Left colon (tissue), 2 donors: ENCODE measurements at regions not wholly inside any gene's neighbourhood (a gene's known extent, or its start where the extent isn't known, plus 50 kb on each side); places are given as distances from the start of the nearest gene placed in this dataset.
A peak's percentile ranks its signal among the peaks of the same experiment; 100 is the strongest.

Experiments used
- ATAC-seq: fragments of 200-7000 bp; cut with Tn5 transposase; one replicate; pipeline ENCODE4 v1.9.1; 2020; ENCODE audit warnings: mild to moderate bottlenecking, moderate library complexity
- DNase-seq, 2 donors: peaks; one replicate each; pipeline ENCODE4 v3.0.0-alpha.2; 2020
- intact Hi-C, 2 donors: fragments of 100-400 bp; cut with DNase I in 1 of 2; cut with micrococcal nuclease in 1 of 2; formaldehyde crosslinking; loops; one replicate each; pipeline versions ENCODE4 v1.11.2 to v1.14.0; 2022; cut with DNase I, micrococcal nuclease
- donor health status: DM: no; HTN: no; CAD: no.
- donor health status: DM: yes; HTN: yes; CAD: no.

DNA sequence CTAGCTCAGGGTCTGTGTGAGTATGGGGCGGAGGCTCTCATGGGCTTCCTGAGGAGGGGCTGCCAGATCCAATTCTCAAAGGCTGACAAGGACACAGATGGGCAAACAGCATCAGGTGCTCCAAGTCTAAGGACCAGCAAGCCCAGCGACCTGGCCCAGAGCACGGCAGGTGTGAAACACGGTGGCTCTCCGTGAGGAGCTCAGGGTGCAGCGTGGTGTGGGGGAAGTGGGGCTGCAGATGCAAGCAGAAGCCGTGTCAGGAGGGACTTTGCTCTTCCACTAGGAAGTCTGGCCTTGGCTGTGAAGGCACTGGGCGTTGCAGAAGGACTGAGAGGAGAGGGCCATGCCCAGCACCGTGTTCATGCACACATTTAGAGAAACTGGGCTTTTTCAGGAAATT, 420.0 kb downstream of the GADD45G start:
- DNase-seq (no peak), ATAC-seq (no peak)
- intact Hi-C loops: no loop called here

DNA sequence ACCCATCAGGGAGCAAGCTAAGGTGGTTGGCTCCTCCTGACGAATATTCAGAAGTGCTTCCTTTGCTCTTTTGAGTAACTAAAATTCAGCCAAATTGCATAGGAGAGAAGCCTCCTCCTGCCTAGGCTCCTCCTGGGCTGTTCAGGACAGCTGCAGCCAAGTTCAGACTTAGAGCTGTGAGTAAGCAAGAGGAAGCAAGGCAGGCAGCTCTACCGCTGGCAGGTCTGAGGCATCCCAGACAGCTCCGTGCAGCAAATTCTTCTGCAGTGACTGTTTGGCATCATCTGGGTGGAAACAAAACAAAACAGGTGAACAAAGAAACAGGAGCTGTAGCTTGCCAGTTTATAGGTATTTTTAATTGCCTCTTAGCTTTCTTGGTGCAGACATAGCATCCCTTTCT, 421.0 kb downstream of the GADD45G start:
- DNase-seq: no peak
- no peak for ATAC-seq
- intact Hi-C loops: no loop called here

DNA sequence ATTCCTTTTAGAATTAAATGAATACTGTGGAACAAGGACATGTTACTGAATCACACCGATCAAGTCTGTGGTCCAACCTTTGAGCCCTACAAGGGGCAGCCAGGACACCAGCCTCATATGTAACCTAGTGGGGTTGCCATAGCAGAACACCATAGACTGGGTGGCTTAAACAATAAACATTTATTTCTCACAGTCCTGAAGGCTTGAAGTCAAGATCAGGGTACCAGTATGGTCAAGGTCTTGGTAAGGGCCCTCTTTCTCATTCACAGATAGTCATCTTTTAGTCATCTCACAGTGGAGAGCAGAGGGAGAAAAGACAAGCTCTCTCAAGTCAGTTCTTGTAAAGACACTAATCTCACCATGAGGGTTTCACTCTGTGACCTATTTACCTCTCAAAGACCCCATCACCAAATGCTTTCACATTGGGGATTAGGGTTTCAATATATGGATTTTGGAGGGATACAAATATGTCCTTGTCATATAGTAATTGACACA, 422.5 kb downstream of the GADD45G start:
- ATAC-seq (no peak), DNase-seq (no peak)
- intact Hi-C loops: no loop called here

DNA sequence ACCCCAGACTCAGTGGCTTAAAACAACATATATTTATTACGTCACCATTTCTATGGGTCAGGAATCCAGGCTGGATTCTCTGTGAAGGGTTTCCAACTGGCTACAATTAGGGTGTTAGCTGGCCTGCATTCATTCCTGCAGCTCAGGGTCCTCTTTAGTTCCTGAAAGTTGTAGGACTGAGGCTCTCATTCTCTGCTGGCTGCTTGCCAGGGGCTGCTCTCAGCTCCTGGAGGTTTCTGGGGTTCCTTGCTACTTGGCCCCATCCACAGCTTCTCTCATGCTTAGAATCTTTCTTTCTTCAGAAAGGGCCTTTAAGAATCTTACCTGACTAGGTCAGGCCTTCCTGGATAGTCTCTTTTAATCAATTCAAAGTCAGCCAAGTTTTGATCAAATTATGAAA, 424.6 kb downstream of the GADD45G start:
- ATAC-seq (no peak), DNase-seq (no peak)
- intact Hi-C loops: no loop called here

DNA sequence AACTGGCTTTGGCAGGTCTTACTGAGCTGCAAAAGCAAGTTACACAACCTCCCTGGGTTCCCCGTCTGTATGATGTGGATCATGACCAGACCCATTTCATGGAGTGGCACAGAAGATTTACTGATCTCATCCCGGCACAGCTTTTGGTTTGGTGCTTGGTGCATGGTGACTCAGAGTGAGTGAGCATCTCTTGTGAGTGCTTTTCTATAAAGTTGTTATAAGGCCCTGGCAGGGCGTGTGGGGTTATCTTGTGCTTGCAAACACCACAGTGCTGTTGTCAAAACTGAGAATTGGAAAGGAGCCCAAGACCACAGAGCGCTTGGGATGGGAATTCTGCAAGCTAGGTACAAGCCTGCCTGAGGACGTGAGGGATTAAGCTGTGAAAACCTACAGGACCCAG, 425.2 kb downstream of the GADD45G start:
- no peak for DNase-seq
- intact Hi-C loops: no loop called here
- no peak for ATAC-seq

DNA sequence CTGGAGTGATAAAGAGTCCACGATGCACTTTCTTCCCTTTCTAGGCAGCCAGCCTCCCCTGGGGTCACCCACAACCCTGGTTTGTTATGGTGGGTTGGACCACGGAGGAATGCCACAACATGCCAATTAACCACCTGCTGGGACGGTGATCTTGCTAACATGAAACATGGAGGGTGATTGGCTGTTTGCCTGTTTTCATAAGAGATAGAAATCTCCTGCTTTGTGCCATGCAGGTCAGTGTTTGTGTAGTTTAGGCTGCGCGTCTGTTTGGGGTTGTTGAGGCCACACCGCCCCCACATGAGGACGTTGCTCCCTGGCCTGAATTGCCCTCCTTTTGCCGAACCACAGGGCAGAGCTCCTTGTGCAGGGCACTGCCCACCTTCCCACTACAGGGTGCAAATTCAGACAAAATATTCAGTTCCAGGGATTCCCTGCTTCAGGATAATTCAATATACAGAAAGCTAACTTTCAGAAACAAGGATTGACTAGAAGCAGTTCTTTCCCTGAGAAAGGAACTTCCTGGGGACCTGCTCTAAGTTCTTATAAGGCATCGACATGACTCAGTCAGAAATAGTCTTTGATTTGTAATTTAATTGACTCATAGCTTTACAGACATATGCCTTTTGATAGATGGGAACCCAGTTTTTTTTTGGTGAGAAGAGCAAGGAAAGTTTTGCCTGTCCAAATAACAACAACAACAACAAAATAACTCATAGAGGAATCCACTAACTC, 427.6 kb downstream of the GADD45G start:
- no peak for ATAC-seq
- intact Hi-C loops: no loop called here

DNA sequence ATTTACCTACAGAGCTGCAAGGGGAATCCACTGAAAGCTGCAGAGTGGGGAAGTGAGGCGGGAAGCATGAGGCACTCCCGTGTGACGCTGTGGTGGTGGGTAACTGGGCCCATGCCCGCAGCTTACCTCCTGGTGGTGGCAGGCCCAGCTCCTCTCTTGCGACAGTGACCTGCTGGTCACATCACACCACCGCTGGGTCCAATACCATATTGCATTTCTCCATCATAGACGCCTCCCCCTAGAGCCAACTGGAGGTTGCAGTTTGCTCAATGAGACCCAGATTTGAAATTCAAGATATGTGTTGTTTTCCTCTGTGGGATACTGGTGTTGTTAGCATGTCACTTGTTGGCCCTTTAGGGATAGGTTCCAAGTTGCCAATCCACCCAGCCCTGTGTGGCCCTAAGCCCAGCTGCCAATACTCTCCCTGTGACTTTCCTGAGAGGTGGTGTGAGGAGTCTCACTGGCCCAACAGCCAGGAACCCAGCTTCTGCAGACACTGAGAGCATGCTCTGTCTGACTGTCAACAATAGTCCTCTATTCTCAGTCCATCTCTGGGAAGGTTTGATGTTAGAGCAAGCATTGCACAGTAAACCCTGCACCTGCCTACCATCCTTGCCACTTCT, 428.3 kb downstream of the GADD45G start:
- ATAC-seq (no peak), DNase-seq (no peak)
- intact Hi-C loops: no loop called here

More for the DNA sequence above, 427.6 kb downstream of the GADD45G start:
- DNase-seq: no peak

DNA sequence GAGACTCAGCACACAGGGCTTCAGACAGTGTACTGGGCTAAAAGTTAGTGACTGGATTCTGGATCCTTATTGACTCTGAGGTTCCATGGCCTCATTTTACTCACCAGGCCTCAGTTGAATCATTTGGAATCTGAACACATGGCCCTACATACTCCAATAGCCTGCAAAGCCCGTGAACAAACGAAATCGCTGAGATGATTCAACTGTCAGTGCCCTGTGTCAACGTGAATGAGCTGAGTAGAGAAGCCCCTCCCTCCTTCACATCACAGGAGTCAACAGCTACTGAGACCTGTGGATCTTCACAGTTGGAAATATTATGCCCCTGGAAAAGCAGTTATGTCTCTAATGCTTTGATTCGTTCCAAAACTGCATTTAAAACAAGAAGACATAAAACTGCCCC, 429.3 kb downstream of the GADD45G start:
- intact Hi-C loops: no loop called here
- ATAC-seq: no peak
- DNase-seq: no peak

DNA sequence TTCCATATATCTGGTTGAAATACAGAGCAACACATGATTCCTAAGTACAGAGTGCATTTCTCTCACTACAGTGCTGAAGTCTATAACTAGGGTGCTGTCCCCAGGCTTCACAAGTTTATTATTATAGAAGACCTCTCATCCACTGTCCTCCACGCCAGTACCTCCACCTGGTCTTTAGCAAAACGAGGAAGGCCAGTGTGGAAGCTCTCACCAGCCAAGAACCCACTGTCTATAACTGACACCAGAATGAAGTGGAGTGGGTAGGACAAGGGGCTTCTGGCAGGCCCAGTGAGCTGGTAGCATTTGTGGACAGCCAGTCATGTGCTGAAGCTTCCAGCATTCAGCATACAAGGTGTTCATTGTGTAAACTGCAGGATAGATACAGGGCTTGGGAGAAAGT, 430.7 kb downstream of the GADD45G start:
- ATAC-seq (no peak), DNase-seq (no peak)
- intact Hi-C loops: no loop called here

DNA sequence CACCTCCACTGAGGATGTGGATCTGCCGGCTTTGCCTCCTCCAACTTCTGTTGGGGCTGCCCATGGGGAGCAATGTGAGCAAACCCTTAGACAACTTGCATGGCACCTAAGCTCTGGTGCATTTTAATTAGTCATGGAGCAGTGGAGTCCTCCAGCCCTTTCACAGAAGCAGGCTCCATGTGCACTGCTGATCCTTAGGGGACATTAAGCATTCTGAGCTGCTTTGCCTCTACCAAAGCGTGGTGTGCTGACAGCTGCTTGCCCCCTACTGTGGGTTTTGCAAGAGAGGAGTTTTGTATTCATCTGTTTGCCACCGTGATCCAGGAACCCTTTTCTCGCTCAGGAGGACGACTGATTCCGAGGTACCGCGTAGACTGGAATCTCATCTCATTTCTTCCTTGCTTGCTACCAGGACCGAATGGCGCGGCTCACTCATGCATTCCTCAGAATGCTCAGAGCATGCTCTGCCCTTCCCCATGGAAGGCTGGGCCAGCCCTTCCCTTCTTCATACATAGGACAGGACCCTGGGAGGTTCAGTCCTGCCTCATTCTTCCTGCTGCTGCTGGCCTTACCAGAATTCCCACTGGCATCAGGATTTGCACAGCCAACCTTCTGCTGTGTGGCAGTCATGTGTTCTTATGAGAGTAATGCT, 432.5 kb downstream of the GADD45G start:
- no peak for ATAC-seq
- intact Hi-C loops: no loop called here
- DNase-seq: no peak

DNA sequence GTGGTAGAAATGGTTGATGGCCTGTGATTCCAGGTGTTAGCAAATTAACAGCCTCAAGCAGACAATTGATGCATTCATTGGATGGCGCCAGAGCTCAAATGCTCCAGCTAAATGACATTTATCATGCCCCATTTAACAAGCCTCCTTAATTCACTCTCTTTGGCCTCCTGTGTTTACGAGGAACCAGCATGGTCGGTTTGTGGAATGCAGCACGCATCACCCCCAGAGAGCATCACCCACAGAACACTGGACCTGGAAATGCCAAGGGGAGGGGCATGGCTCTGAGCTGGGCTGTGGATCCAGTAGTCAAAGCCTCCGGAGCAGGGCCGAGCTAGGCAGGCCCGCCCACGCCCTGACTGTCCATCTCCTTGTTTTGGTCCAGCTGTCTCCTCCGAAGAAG, 434.0 kb downstream of the GADD45G start:
- intact Hi-C loops: no loop called here

DNA sequence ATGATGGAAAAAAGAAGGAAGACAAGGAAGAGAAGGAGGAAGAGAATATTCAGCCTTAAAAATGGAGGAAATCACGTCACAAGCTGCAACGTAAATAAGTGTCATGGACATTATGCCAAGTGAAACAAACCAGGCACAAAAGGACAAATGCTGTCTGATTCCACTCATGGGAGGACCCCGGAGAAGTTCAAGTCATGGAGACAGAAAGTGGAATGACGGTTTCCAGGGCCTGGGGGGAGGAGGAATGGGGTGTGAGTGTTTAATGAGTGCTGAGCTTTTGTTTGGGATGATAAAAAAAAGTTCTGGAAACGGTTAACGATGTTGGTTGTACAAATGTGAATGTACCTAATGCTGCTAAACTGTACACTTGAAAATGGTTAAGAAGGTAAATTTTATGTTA, 439.5 kb downstream of the GADD45G start:
- ATAC-seq (no peak), DNase-seq (no peak)
- intact Hi-C loops: no loop called here

More for the DNA sequence above, 434.0 kb downstream of the GADD45G start:
- ATAC-seq: no peak
- no peak for DNase-seq

DNA sequence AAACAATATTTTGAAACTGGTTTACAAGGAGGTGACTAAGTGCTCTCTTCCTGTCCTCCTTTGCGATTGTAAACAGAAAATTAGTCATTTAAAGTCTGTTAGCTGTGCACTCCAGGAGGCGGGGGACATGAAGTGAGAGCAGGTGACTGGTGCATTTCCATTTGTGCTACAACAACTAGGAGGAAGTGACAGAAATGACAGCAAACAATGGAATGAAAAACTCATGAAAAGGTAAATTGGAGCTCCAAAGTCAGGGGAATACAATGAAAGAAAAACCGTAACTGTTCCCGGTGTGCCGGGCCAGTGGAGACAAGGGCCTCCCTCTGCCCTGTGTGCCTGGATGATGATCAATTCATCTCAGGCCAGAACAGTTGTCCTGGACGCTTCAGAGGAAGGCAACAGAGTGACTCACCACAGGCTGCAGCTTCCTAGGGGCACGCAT, 439.9 kb downstream of the GADD45G start:
- intact Hi-C loops: no loop called here
- no peak for ATAC-seq
- DNase-seq: no peak

DNA sequence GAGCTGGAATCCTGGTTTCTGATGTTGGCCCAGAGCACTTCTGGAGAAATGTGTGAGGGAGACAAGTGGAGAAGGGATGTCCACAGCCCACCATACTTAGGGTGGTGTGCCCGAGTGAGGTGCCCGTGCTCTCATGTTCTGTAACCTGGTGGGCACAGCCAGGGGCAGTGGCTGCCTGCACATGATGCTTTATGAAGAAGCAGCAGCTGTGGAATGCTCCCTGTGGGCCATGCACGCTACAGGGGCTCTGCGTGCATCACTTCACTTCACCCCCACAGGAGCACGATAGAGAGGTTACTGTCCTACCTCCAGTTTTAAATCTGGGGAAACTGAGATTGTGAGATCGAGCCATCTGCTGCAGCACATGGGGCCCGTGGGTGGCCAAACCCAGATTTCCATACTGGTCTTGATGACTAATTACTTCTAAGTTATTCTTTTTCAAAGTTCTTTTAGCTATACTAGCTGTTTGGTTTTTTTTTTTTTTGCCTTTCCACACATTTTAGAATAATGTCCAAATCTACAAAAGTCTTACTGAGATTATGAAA, 441.6 kb downstream of the GADD45G start:
- no peak for ATAC-seq
- intact Hi-C loops: no loop called here
- DNase-seq: no peak

DNA sequence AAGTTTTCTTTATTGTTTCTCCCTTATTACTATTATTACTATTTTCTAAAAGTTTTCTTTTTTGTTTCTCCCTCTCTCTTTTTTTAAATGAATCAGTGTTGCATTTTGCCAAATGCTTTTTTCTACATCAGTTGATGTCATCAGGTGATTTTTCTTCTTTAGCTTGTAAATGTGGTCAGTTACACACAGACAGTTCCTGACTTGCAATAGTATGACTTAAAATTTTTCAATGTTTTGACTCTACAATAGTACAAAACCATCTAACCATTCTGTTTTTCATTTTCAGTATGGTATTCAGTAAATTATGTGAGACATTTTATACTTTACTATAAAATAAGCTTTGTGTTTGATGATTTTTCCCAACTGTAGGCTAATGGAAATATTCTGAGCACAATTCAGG, 443.0 kb downstream of the GADD45G start:
- ATAC-seq: no peak
- DNase-seq: no peak
- intact Hi-C loops: no loop called here

DNA sequence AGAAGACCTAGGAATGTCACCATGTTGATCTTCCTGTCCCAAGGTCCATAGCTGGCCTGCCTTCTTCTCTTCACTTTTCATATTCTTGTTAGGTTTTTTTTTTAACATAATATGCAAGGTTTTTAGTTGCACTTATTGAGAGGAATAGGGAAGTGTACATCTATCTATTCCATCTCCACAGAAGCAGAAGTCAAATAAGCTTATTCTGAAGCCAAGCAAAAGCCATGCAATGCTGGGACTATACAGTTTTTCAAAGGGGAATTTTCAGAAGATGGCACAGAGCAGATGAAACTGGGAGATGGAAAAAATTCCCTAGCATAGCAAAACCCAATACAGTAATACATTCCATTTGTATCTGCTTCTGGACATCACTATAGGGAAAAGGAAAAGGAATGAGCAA, 447.6 kb downstream of the GADD45G start:
- ATAC-seq (no peak), DNase-seq (no peak)
- intact Hi-C loops: no loop called here

DNA sequence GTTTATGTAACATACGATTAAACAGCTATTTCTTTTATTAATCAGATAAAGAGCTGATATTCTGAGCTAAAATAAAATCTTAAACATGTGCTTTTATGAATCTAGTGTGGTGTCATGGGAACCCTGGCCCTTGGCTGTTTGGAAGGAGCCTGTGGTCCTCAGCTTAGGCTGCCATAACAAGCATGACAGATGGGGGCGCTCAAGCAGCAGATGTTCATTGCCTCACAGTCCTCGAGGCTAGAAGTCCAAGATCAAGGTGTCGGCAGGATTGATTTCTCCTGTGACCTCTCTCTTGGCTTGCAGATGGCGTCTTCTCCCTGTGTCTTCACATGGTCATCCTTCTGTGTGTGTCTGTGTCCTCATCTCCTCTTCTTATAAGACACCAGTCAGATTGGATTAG, 448.2 kb downstream of the GADD45G start:
- intact Hi-C loops: no loop called here
- DNase-seq (peak in 1 of 2 donors; percentile 15), ATAC-seq (no peak)

DNA sequence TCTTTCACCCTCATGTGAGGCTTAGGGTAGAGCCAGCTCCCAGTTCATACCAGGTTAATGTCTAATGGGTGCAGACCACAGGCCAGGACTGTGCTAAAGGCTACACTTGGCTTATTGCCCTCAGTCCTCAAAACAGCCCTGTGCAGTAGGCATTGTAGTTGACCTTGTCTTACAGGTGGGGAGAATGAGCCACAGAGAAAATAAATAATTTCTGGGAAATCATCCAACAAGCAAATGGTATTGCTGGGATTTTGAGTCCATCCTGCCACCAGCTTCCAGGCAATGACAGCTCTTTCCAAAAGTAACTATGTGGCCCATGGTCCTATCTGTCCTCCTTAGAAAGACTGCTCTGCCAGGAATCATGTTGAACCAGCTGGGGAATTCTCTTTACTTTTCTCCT, 450.0 kb downstream of the GADD45G start:
- no peak for ATAC-seq
- no peak for DNase-seq
- intact Hi-C loops: no loop called here

DNA sequence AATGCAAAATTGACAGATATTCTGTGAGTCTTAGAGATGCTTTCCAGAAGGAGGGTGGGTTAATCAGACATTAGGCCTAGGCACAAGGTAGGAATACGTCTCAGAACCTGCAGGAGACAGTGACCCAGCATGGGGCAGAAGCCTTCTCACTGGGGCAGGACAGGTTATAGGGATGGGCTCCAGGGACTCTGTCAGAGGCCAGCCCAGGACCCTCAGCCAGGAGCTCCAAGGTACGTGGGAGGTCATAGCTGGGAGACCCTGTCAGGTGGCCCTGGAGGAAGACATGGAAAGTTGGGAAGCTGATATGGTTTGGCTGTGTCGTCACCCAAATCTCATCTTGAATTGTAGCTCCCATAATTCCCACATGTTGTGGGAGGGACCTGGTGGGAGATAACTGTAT, 450.4 kb downstream of the GADD45G start:
- intact Hi-C loops: no loop called here
- no peak for DNase-seq
- no peak for ATAC-seq

DNA sequence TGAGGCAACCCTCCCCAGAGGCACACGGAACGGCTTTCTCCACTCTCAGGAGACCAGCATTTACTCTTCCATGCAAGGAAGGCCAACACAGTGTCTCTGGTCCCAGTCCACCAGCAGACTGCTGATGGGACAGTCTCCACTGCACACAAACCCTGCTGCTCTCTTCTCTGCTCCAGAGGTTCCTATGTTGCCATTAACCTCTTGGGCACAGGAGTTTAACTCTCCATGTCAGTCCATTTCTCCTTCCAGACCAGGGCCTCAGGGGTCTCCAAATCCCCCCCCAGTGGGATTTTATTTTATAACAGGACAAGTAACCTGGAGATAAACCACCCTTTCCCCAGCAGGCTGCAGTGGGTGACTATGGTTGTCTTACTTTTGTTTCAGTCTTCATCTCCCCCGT, 452.5 kb downstream of the GADD45G start:
- no peak for DNase-seq
- ATAC-seq: no peak
- intact Hi-C loops: no loop called here
